ENCODE measurements at regions not wholly inside any gene's neighbourhood (a gene's known extent, or its start where the extent isn't known, plus 50 kb on each side); places are given as distances from the start of the nearest gene placed in this dataset.

GRCh38 chr5:164728733-164729132 lies 1223.3 kb downstream of the MAT2B start:
- ChIA-PET CTCF (no interaction called here), POLR2A (no interaction called here)
- Histone ChIP-seq H3K9me3 (ENCODE audit: control extremely low read depth in 1 of 3, control insufficient read depth in 2 of 3, insufficient read depth in 1 of 3, low read length in 2 of 3) (no peaks in the 10 kb centered on the region), H3K79me2 (ENCODE audit: control insufficient read depth, insufficient read depth, low read length) (no peaks in the 10 kb centered on the region), H4K20me1 (ENCODE audit: control insufficient read depth, insufficient read depth, low read length, poor library complexity, severe bottlenecking) (no peaks in the 10 kb centered on the region), H2AFZ (ENCODE audit: insufficient read depth, low read depth, low read length, poor library complexity, severe bottlenecking) (no peak overlapping the region), H3K9ac (ENCODE audit: low read length) (no peak overlapping the region), H3K4me1 (ENCODE audit: control insufficient read depth in 2 of 2, insufficient read depth in 2 of 2, low read length in 2 of 2) (no peaks in the 10 kb centered on the region), H3K4me3 (ENCODE audit: control extremely low read depth in 1 of 5, extremely low read depth in 1 of 5, insufficient read depth in 1 of 5, low read depth in 2 of 5, low read length in 4 of 5) (no peak overlapping the region), H3K4me2 (replicated peaks; ENCODE audit: low read depth, low read length, poor library complexity, severe bottlenecking) (no peak overlapping the region), H3K36me3 (replicated peaks in 1 of 2; ENCODE audit: control extremely low read depth in 1 of 2, control insufficient read depth in 1 of 2, extremely low read depth in 1 of 2, insufficient read depth in 2 of 2, low read length in 1 of 2) (no peaks in the 10 kb centered on the region), H3K27ac (ENCODE audit: low read length in 2 of 2) (no peak overlapping the region), H3K27me3 (replicated peaks in 1 of 4; ENCODE audit: control extremely low read depth in 1 of 4, control insufficient read depth in 3 of 4, insufficient read depth in 4 of 4, low read length in 3 of 4) (no peaks in the 10 kb centered on the region)
- H3K27me3 Mint-ChIP-seq: no peaks in the 10 kb centered on the region
- TF ChIP-seq CTCF (IDR thresholded peaks at IDR 0.05): no peak
- no peak for TF ChIP-seq EZH2 (IDR thresholded peaks at IDR 0.05; ENCODE audit: borderline replicate concordance, insufficient read depth, low read depth, low read length, poor library complexity, severe bottlenecking)
- no peaks in the 10 kb centered on the region for H3K4me1 Mint-ChIP-seq
- intact Hi-C loops (cut with micrococcal nuclease): no loop called here
- H3K9me3 Mint-ChIP-seq (ENCODE audit: insufficient read depth): no peaks in the 10 kb centered on the region
- no peak for ATAC-seq (ENCODE audit: low read depth)
- no peak overlapping the region for H3K4me3 Mint-ChIP-seq
- H3K27ac Mint-ChIP-seq: no peak overlapping the region
- no peak for DNase-seq
- 92% methylated on average over 3 of the region's 3 CpGs for WGBS (ENCODE audit: insufficient coverage)

GRCh38 chr5:164735334-164735733 lies 1229.9 kb downstream of the MAT2B start:
- H3K4me1 Mint-ChIP-seq: no peaks in the 10 kb centered on the region
- ChIA-PET POLR2A (no interaction called here), CTCF (no interaction called here)
- Histone ChIP-seq H3K9ac (ENCODE audit: low read length) (no peak overlapping the region), H3K4me1 (ENCODE audit: control insufficient read depth in 2 of 2, insufficient read depth in 2 of 2, low read length in 2 of 2) (no peaks in the 10 kb centered on the region), H3K9me3 (ENCODE audit: control extremely low read depth in 1 of 3, control insufficient read depth in 2 of 3, insufficient read depth in 1 of 3, low read length in 2 of 3) (no peaks in the 10 kb centered on the region), H3K4me3 (ENCODE audit: control extremely low read depth in 1 of 5, extremely low read depth in 1 of 5, insufficient read depth in 1 of 5, low read depth in 2 of 5, low read length in 4 of 5) (no peak overlapping the region), H3K27ac (ENCODE audit: low read length in 2 of 2) (no peak overlapping the region), H3K36me3 (replicated peaks in 1 of 2; ENCODE audit: control extremely low read depth in 1 of 2, control insufficient read depth in 1 of 2, extremely low read depth in 1 of 2, insufficient read depth in 2 of 2, low read length in 1 of 2) (no peaks in the 10 kb centered on the region), H4K20me1 (ENCODE audit: control insufficient read depth, insufficient read depth, low read length, poor library complexity, severe bottlenecking) (no peaks in the 10 kb centered on the region), H3K27me3 (replicated peaks in 1 of 4; ENCODE audit: control extremely low read depth in 1 of 4, control insufficient read depth in 3 of 4, insufficient read depth in 4 of 4, low read length in 3 of 4) (no peaks in the 10 kb centered on the region), H2AFZ (ENCODE audit: insufficient read depth, low read depth, low read length, poor library complexity, severe bottlenecking) (no peak overlapping the region), H3K79me2 (ENCODE audit: control insufficient read depth, insufficient read depth, low read length) (no peaks in the 10 kb centered on the region), H3K4me2 (replicated peaks; ENCODE audit: low read depth, low read length, poor library complexity, severe bottlenecking) (no peak overlapping the region)
- no peak overlapping the region for H3K27ac Mint-ChIP-seq
- DNase-seq (no peak), ATAC-seq (ENCODE audit: low read depth) (no peak)
- TF ChIP-seq CTCF (IDR thresholded peaks at IDR 0.05) (no peak), EZH2 (IDR thresholded peaks at IDR 0.05; ENCODE audit: borderline replicate concordance, insufficient read depth, low read depth, low read length, poor library complexity, severe bottlenecking) (no peak)
- H3K9me3 Mint-ChIP-seq (ENCODE audit: insufficient read depth): no peaks in the 10 kb centered on the region
- no peak overlapping the region for H3K4me3 Mint-ChIP-seq
- intact Hi-C loops (cut with micrococcal nuclease): no loop called here
- H3K27me3 Mint-ChIP-seq: no peaks in the 10 kb centered on the region
